Astrocyte of the hippocampus (primary cell): ENCODE measurements at regions not wholly inside any gene's neighbourhood (a gene's known extent, or its start where the extent isn't known, plus 50 kb on each side); places are given as distances from the start of the nearest gene placed in this dataset.

Experiments
- DNase-seq: peaks from one replicate; pipeline ENCODE4 v3.0.0; 2011; ENCODE audit warnings: low read depth, low spot score

DNA sequence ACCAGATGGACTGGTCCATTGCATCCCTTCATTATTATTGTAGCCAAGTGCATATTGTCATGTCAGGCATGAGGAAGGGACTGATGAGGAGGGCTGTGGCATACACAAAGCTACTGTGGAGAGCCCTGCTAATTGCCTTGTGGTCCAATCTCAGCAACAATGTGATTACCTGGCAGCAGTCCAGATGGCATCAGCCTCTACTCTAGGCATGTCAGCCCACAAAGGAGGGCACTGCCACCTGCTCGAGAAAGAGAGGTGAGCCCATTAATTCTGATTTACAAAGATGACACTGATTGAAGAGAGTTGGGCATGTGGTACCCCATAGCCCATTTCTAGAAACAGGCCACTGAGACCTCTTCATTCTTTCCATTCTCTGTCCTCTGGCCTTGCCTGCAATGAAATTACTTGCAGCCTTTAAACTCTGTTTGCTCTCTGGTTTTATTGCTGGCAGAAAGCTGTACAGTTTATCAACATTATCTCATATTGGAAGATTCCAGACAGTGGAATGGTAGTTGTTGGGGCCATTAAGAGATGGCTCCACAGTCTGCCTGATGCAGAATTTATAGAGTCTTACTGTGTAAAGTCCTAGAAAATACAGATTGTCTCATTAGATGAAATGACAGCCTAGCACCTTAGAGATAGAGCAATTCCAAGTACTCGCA lies 307.7 kb downstream of the ARPP21 start:
- peak; percentile 28 for DNase-seq

DNA sequence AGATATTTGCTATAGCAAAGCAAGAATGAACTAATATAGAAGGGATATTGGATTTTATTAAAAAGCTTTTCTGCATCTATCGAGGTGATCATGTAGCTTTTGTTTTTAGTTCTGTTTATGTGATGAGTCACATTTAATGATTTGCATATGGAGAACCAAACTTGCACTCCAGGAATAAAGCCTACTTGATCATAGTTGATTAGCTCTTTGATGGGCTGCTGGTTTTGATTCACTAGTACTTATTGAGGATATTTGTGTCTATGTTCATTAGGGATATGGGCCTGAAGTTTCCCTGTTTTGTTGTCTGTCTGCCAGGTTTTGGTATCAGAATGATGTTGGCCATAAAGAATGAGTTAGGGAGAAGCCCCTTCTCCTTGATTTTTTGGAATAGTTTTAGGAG lies 310.7 kb downstream of the ARPP21 start:
- no peak for DNase-seq

DNA sequence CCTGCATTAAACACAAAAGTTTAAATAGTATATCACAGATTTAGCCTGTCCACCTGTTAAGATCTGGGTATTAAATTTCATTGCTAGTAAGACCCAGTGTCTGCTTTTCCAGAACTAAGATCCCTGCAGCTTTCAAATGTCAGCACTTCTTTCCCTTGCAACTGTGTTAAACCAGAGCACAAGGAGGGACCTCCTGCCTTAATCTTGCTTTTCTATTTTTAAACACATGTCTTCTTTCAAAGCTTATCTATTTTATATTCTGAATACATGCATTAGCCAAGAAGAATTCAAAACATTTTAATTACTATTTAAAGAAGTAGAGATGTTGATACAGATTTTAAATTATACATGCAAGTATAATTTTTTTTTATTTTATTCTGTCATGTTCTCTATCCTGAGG lies 315.1 kb downstream of the ARPP21 start:
- DNase-seq: no peak

DNA sequence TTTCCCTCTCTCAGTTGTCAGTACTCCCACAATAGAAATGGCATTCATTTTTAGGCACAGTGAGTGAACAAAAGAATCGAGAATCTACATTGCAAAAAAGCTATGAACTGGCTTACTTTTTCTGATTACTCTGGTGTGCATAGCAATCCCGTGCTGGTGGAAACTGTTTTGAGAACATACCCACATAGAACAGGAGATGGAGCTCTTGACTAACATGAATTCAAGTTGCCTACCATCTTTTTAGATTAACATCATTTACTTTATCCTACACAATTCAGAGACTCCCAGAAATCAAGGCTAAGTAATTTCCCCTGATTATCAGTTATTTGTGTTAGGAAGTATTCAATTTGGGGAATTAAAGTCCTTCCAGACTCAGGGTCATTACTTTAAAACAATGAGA lies 326.6 kb downstream of the ARPP21 start:
- DNase-seq: peak; percentile 69

DNA sequence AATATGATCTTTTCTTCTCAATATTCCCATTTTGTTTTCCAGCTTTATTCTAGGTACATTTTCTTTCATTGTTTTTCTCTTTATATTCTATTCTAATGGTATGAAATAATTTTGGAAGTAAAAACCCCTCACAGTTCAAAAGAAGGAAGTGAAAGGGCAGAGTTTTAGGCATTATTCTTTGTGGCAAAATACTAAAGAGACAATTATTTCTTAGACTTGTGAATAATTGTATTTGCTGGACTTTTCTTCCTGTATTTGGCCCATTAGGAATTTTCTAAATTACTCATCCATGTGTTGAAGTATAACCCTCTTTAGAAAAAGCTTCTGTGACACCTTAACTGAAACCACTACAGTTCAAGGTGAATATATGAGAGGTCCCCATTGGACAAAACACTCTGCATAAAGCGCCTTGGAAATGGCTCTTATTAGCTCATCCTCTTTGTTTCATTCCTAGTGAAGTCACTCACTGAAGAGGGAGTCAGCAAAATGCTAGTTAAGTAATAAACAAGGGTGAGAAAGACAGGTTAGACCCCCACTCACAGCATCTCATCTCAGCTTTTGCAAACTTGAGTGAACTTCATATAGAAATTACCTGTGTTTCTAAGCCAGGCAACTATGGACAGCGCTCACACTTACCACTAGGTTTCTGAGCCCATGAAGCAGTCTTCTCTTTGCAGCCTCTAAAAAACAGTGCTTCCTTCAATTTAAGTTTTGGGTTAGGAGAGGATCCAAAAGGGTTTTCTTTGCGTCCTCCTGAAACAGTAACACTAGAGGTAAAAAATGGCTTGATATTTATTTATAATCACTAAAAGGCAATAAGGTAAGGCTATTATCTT lies 327.5 kb downstream of the ARPP21 start:
- DNase-seq: no peak

DNA sequence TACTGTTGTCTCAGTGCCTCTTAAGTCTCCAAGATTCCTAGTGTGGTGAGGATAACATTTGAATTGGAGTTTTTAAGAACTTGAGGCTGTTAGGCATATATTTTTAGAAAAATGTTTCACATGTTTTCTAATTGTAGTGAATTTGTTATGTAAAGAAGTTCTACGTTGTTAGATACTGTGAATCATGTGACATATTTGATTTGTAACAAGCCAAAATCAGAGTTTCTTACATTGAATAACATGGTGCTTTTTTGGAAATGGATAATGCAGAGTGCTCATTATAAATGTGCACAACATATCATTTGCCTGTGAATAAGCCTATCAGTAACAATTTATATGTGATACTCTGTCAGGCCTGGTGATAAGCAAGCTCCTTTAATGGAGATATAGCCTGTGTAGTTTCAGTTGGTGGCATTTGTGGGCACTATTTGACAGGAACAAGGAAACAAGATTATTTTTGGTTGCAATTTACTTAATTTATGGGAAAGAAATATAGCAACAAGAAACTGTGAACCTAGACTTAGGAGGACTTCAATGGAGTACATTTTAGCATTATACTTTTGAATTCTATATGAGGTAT lies 328.8 kb downstream of the ARPP21 start:
- no peak for DNase-seq

DNA sequence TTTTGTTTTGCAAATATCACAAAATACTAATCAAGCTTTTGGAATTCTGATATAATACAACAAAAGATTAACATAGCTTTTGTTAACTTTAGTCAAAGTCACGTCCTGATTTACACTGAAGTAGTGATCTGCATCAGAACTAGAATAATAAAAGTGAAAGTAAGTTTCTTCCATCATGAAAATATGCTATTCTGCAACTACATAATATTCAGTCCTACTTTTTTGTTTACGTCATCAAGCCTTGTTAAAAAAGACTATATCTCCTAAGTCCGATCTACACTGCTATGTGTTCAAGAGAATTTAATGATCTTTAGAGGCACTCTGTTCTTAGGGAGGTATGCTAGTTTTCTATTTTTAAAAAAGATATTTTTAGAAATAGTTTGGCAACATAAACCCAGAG lies 330.1 kb downstream of the ARPP21 start:
- no peak for DNase-seq

DNA sequence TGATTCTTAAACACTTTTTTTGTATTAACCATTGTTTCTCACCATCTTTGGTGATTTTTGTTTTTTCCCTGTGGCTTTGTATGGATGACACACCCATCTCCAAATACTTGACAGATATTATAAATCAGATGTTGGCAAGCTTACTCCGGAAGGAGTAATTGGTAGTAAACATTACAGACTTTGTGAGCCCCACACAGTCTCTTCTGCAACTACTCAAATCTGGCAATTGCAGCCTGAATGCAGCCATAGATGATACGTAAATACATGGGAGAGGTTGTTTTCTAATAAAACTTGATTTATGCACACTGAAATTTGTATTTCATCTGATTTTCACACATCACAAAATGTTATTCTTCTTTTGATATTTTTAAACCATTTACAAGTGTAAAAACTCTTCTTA lies 331.5 kb downstream of the ARPP21 start:
- DNase-seq: no peak

DNA sequence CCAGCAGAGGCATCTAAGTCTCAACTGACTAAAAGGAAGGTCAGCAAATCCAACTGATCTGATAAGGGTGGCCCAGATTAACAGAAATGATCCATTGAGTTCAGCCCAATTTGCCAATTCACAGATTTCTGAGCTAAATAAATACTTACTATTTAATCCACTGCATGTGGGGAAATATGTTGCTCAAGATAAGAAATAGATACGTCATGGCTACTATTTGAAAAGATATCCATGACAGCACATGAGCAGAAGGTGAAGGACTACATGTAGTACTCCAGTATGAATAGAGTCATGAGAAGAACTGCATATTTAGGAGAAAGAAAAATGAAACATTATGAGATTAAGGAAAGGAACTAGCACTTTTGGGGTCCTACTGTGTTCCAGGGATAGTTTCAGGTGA lies 332.4 kb downstream of the ARPP21 start:
- DNase-seq: no peak

DNA sequence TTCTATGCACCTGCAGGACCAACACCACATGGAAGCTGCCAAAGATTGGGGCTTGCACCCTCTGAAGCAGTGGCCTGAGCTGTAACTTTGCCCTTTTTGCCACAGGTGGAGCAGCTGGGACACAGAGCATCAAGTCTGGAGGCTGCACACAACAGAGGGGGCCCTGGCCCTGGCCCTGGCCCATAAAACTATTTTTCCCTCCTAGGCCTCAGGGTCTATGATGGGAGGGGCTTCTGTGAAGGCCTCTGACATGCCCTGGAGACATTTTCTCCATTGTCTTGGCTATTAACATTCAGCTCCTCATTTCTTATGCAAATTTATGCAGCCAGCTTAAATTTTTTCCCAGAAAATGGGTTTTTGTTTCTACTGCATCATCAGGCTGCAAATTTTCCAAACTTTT lies 335.5 kb downstream of the ARPP21 start:
- DNase-seq: no peak

DNA sequence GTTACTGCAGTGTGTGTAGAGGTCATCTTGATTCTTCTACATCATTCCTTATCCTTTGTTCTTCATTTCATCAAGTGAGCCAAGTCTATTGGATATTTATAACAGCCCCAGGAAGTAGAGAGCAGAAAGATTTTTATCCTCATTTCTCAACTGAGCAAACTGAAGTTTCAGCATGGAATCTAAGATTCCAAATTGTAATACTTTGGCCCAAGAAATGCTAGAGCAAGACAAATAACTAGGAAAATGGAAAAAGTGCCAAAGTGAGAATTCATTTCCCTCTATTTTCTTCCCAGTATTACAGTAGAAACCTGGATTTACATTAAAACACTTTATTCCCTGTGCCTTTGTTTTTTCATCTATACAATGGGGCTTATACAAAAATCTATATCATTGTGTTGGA lies 346.8 kb downstream of the ARPP21 start:
- DNase-seq: no peak

DNA sequence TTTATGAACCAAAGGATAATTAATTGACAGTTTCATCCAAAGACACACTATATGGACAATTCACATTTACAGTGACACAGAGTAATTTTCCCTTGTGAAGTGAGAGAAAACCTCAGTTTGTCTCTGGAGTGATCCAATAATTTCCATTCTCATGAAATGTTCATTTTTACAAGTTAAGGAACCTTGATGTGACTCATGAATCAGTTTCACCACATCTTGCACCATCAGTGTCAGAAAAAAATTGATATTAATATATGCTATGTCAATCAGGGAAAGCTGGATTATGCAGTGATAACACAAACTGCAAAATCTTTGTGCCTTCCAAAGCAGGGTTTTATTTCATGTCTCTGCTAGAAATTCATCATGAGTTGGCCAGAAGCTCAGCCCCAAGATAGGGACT lies 348.1 kb downstream of the ARPP21 start:
- no peak for DNase-seq

DNA sequence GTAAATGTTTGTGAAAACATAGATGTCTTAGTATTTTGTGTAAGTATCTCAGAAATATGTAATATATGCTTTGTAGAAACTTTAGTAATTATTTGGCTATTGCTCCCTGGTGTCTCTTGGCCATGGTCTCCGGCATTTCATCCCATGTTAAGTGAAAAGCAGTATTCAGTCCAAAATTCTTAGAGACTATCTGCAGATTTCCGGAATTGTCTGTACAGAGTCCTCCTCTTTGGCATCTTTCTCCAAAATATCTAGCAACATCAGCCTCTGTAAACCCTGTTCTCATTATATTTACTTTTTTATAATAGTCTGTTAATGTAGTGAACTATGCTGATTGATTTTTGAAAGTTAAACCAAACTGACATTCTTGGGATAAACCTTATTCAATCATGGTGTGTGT lies 352.7 kb downstream of the ARPP21 start:
- no peak for DNase-seq

DNA sequence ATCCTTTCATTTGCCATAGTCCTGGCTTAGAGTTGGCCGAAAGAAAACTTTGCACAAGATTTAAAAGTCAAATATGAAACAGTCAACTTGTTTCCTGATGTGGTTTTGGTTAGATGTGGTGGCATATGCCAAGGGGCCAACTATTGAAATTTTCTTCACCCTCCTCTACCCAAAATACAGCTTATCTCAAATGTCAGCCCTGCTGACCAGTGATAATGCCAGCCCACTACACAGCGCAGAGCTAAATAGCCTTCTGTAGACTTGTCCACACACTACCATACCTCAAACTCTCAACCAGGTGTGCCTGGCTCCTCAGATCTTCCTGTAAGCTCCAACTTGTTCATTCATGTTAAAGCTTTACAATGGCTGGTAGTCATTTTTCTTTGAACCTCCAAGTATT lies 368.5 kb upstream of the STAC start:
- DNase-seq: no peak

DNA sequence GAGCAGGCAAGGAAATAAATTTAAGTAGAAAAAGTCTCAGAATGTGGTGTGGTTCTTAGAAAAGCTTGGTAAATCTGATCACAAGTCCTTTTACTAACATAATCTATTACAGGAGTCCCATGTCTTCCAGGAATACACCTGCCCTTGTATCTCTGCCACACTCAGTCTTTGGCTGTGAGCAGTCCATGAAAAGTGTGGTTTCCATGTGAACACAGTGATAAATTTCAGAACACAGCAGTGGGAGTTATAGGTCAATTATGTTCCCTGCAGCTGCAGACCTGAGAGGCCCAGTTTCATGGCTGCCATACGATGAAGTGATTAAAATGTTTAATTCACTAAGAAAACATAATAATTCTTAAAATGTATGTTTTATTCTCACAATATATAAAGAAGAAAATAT lies 366.9 kb upstream of the STAC start:
- no peak for DNase-seq

DNA sequence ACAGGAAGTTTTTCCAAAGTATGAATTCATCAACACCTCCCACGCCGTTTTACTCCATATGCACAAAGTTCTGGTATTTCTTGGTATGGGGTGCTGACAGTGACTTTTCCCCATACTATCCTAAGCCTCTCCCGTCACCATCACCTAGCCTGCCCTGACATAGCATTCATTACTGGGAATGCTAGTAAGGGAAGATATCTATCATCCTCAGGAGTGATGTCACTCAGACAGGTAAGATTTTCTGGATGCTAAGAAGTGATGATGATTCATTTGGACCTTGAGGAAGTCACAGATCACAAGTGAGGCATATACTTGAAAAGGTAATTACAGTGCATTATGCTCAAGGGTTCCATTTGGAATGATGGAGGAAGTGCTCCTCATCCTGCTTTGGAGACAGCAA lies 355.1 kb upstream of the STAC start:
- no peak for DNase-seq

DNA sequence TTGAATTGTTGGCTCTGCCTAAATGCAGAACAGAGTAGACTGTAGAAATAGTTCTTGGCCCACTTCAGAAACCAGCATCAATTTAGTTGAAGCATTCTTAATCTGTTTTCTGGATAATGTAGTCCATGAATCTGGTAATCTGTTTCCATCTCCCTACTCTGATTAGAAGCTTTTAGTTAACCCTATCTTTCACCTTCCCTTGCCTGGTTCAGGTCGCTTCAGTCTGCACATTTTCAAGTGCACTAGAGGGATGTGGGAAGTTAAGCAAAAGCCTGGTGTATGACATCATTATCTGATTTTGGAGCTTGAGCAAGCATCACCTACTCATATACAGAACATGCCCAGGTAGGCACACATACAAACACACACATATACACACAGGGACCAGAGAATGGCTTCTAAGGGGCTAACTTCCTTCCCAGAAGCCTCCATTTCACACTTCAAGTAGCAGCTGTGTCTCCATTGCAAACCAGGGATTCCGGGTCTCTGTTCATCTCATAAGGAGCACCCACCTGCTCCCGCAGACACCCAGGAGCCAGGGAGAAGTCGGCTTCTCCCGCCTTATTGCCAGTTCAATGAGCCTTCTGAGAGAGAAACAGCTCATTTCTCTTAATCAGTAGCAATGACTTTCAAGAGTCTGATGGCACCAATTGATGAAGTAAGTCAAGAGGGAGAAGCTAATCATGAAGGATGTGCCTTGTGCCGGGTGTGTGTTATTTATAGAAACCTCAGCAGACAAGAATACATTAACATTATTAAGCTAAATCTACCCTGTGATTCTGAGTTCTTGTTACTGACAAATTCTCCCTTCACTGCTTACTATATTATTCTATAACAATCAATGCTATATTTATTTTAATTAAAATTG lies 347.9 kb upstream of the STAC start:
- no peak for DNase-seq

DNA sequence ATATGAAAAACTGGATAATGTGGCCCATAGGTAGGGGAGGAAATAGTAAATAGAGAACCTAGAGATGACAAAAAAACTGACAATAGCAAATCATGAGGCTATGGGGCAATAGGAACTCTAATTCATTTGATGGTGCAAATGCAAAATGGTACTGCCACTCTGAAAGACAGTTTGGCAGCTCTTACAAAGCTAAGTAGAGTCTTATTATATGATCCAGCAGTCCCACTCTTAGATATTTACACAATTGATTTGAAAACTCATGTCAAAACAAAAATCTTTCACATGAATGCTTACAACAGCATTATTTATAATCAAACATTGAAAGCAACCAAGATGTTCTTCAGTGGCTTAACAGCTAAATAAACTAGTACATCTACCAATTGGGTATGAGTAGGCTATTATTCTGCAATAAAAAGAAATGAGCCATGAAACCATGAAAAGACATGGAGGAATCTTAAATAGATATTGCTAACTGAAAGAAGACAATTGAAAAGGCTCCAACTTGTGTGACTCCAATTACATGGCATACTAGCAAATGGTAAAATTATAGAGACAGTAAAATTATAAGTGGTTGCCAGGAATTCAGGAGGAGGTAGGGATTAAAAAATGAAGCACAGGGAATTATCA lies 321.8 kb upstream of the STAC start:
- DNase-seq: no peak

DNA sequence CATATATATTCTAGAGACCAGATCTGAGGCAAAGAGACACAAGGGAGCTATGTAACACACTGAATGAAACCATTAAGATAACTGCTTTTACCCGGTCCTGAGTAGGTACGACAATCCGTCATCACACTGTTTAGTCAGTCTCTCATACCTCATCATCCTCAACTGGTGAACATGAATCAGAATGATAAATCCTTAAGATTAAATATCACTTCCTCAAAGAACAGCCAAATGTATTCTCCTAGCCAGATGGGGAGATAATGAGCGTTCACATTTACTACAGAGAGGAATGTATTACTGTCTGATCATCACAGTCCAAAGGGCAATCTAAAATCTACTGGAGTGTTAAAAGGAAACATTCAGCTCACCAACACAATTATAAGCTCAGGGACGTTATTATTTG lies 319.4 kb upstream of the STAC start:
- DNase-seq: no peak

DNA sequence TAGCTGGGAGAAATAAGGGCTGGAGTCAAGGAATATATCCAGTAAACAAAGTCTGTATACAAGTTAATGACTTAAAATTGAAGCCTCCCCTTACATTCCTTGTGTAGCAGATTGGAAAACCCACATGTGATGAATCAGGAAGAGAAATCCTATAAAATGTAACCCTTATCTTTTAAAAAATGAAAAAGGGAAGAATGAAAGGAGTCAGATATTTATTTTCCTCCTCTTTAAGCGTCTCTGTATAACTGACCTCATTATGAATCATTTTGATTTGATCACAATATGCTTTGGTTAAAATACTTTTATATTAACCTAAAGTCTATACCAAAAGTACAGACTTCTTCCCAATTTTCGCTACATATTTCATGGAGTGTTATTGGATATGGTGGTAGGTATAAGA lies 316.3 kb upstream of the STAC start:
- DNase-seq: no peak

DNA sequence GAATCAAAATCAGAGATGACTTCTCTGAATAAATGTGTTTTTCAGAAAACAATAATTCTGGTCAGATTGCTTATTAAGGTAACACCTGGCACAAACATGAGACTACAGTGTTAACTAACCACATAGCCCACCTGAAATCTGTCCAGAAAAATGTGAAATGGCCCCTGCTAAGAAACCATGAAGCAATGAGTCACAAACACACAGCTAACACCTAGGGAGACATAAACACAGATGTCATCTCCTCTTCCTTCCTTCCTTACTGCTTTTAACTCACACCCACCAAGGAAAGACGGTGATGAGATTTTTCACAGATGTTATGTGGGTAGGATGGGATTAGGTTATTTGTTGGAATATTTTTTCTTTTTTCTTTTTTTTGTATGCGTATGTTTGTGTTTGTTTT lies 315.0 kb upstream of the STAC start:
- DNase-seq: no peak

DNA sequence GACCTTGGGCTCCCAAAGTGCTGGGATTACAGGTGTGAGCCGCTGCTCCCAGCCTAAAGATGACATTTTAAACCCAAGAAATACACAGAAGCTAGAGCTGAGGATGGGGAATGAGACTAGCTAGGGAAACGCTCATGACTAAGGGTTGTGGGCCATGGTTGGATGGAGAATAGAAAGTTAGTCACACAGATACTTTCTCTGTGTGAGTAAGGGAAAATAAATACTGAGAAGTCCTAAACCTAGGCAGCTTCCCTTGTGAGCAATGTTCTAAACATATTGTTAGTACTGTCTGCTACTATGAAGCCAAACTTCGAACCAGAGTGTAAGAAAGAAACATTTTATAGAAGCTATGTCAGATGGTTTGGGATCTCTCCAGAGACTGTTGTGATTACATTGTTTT lies 304.8 kb upstream of the STAC start:
- peak; percentile 10 for DNase-seq
